Stimulated activated CD4-positive, alpha-beta T cell treated with anti-CD3 and anti-CD28 coated beads, TNF-alpha, amount 100 ng/mL, for 4 hours (primary cell): ENCODE measurements at regions not wholly inside any gene's neighbourhood (a gene's known extent, or its start where the extent isn't known, plus 50 kb on each side); places are given as distances from the start of the nearest gene placed in this dataset.

ENCODE experiments used
- DNase-seq, 3 experiments: peaks; one replicate each; pipeline ENCODE4 v3.0.0-alpha.2; 2020; ENCODE audit warnings: low read depth in 3 of 3

- no peak for DNase-seq
Observed at GRCh38 chr7:68280931-68281330, 1284.3 kb downstream of the TYW1 start.

DNA sequence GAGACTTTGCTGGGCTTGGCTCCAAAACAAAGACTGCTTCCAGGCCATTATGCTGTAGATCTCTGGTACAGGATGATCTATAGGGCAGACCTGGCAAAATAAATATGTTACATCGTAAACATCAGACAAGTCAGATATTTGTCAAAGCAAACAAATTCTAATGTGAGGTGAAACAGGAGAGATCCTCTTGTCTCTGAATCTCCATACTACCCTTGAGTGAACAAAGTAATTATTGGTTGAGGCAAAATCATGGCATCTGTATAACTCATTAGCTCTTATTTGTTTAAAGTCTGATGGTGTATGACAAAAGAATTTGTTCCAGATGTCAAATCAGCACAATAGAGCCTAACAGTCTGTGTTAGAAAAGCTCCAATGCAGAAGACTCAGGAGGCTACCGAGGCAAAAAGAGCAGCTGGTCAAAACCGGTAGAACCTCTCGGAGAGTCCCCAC lies 1291.5 kb downstream of the TYW1 start:
- no peak for DNase-seq

- no peak for DNase-seq
Observed at GRCh38 chr7:68291710-68292109, 1295.1 kb downstream of the TYW1 start.

GRCh38 chr7:68295386-68295785 lies 1298.8 kb downstream of the TYW1 start:
- DNase-seq, result no peak

DNA sequence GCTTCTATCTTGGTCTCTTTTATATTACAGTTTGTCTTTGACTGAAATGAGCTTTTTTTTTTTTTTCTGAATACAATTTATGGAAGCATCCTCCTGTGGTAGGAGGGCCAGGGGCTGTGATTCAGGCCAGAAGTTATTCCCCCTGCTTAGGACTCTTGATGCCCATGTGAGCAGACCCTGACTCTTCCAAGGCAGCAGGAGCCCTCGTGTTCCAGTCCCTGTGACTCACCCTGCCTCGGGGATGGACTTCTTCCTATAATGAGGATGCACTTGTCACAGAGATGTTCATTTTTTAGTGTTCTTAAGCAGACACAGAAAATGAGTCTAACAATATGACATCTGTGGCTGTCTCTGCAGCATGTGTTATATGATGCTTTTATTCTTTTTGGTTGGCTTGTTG lies 1293.7 kb upstream of the AUTS2 start:
- no peak for DNase-seq

GRCh38 chr7:68306692-68307107 lies 1291.6 kb upstream of the AUTS2 start:
- no peak for DNase-seq

GRCh38 chr7:68309271-68309670 lies 1289.0 kb upstream of the AUTS2 start:
- DNase-seq, result no peak

DNA sequence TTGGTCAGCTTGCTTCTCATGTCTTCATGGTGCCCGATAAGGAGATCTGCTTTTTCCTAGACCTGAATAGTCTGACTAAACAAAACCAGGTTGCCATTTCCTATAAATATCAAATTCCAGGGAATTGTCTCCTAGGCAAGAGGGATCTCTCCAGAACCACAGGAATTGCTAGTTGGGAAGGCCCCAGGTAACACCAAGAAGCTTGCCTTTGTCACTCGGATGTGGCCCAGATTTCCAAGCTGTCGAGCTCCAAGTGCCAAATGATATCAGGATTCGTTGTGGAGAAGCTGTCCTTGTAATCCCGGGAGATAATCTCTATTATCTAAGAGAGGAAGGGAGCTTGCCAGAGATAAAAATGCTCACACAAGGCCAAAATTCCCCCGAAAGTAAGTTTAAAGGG lies 1288.5 kb upstream of the AUTS2 start:
- DNase-seq, result no peak

- no peak for DNase-seq
Observed at GRCh38 chr7:68311958-68312357, 1286.3 kb upstream of the AUTS2 start.

DNA sequence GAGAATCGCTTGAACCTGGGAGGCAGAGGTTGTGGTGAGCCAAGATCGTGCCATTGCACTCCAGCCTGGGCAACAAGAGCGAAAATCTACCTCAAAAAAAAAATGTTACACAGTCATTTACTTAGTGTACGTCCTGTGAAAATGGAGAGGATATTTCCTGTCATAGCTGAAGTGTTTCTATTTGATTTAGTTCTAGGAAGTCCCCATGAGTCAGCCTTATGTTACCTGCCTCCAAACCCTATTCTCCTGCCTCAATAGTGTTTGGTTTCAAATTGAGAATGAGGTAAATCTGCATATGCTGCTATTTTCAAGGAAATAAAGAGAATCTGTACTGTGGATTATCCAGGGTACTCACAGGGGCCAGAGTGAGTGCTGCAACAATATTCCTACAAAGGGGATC lies 1284.5 kb upstream of the AUTS2 start:
- DNase-seq, result no peak

DNA sequence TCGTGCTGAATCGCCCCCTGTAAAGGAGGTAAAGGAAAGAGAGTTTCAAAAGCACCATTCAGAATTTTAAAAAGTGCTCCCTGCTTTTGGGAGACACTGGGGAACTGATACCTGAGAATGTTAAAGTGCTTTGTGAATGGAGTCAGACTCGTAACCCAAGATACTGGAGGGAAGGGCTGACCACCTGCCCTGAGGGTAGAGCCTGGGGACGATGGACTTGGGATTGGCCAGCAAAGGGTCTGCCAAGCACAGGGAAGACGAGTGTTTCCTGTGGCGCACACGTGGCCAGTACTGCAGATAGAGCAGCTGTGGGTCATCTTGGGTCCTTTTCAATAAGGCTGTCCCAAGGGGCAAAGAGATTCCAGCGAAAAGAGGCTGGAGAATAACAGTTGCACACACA lies 1284.1 kb upstream of the AUTS2 start:
- DNase-seq, result no peak

GRCh38 chr7:68317476-68317875 lies 1280.8 kb upstream of the AUTS2 start:
- no peak for DNase-seq

DNA sequence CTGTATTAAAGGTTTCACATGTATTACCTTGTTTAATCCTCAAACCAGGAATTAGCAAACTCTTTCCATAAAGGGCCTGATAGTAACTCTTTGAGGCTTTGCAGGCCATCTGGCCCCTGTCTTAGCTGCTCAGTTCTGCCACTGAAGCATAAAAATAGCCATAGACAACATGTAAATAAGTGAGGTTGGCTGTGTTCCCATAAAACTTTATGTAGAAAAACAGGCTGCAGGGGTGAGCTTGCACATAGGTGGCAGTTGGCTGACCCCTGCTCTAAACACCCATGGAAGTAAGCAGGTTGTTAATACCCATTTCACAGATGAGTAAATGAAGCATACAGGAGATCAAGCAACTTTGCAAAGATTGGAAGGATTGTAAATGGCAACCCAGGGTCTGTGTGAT lies 1279.2 kb upstream of the AUTS2 start:
- DNase-seq, result no peak

DNA sequence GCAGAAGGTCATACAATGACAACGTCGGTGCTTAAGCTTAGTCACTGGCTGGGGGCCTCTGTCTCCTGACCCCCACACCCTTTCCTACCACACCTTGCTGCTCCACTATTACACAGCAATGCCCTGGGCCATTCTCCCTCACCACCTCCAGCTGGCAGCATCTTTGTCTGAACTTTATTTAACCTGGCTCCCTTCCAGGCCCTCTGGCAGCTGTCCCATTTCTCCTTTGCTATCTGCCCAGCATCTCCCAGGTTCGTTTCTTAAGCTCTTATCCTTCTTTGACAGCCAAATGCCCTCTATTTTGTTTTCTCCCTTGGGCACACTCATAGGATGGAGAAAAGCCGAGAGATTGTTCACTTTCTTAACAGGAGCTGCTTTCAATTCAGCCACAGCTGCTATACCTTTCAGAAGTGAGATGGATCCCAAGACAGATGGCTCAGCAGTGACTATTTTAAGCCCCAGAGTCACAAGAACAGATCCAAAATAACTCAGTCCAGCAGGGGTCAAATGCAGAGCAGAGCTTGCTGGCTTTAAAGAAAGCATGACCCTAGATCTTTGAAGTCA lies 1277.1 kb upstream of the AUTS2 start:
- no peak for DNase-seq

DNA sequence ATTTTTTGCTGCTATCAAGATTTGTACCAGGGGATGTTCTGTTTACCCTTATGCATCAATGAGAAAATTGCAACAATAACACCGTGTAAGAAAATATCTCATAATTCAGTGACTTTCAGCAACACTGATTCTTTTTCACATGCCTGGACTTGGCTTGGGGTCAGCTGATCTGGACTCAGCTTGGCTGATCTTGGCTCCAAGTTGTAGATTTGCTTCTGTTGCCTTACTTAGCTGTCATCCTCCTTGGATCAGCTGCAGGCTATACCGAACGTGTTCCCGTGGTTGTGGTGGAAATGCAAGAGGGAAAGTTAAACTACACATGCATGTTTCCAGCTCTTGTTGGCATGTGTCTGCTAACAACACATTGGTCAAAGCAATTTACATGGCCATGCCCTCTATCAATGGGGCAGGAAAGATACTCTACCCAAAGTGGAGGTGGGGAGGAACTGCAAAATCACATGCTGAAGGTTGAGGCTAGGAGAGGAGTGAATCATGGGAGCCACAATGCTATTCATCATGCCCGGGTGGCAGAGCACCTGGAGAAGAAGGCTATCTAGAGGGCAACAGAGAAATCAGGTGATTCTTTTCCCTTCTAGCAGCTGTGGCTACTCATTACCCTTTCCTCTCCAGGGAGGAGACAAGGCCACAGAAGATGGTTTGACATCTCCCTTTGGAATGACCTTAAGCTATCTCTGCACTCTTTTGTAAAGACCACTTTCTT lies 1276.3 kb upstream of the AUTS2 start:
- DNase-seq, result no peak

DNA sequence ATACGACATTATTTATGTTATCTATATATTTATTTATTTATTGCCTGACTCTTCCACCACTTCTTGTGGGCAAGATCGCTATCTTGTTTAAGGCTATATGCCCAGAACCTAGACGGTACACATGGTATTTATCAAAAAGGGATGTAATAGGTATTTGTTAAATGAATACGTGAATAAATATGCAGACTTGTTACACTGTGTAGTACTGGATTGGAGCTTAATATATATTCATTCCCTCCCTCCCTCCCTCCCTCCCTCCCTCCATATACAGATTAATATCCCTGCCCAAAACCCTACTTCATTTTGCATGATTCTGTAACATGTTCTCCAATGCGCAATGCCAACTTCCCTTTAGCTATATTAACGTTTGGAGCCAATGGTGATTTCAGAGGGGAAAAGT lies 1273.7 kb upstream of the AUTS2 start:
- no peak for DNase-seq

DNA sequence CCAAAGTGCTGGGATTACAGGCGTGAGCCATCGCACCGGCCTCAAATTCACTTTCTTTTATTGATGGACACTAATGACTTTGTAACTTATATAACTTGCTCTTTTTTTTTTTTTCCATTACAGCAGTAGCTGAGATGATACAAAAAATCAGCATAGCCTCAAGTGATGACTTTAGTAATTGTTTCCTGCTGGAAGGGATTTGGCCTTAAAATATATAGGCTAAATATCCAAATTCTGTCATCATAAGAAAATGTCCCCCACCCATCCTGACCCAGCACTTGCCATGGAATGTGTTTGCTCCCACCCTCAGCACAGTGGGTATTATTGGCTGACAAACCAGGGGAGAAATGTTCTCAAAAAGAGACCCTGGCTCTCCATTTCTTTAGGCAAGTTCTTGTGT lies 1264.1 kb upstream of the AUTS2 start:
- DNase-seq, result no peak

- DNase-seq, result no peak
Observed at GRCh38 chr7:68334636-68335272, 1263.5 kb upstream of the AUTS2 start.

GRCh38 chr7:68336594-68336993 lies 1261.7 kb upstream of the AUTS2 start:
- no peak for DNase-seq

- DNase-seq, result no peak
Observed at GRCh38 chr7:68348401-68348800, 1249.9 kb upstream of the AUTS2 start.

DNA sequence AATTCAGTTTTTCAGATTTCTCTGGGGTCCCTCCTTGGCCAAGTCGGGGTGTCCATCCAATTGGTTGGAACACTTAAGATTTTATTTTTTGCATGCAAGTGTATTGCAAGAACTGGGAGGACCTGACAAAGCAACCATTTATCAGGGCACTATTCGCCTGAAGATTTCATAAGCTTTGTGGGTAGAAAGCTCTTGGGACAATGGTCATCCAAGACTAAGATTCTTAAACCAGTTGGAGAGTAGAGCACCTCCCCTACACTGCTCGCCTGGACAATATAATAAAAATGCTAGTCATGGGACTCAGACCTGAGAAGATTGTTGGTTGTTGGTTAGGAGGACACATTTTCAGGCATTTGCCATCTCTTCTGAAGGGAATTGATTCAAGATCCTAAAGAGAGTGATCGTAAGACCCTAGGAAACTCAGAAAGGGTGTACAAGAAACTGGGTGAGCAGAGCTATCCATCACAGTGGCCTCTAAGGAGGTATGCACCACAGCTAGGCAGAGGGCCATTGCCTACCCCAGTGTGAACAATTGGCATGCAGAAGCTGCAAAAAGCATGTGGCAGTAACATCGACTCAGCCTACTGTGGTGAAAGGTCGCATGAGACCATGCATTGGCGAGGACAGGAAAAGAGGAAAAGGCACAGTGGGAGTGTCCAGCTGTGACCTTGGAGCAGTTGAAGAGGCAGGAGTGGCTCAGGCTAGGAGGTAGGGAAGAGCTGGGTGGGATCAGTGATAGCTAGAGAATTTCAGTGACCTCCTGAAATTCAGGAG lies 1235.3 kb upstream of the AUTS2 start:
- no peak for DNase-seq

GRCh38 chr7:68364886-68365625 lies 1233.2 kb upstream of the AUTS2 start:
- no peak for DNase-seq
